ENCODE measurements at regions not wholly inside any gene's neighbourhood (a gene's known extent, or its start where the extent isn't known, plus 50 kb on each side); places are given as distances from the start of the nearest gene placed in this dataset.

- TF ChIP-seq CTCF (IDR thresholded peaks at IDR 0.05) (no peak), POLR2A (IDR thresholded peaks at IDR 0.05) (no peak), POLR2AphosphoS5 (IDR thresholded peaks at IDR 0.05) (no peak)
These were observed 396.4 kb upstream of the BOD1L1 start for GRCh38 chr4:14023896-14024295.
